SHP77 (cell line): ENCODE measurements at regions not wholly inside any gene's neighbourhood (a gene's known extent, or its start where the extent isn't known, plus 50 kb on each side); places are given as distances from the start of the nearest gene placed in this dataset.
"Not testable (repeated sequence)": the region's sequence is repeated elsewhere in the genome, so short reads cannot be mapped to it uniquely, and the experiment has no call there.

Source experiments
- DNase-seq, 2 experiments: peaks; one replicate each; lab custom pipeline; 2025; lab: John Stamatoyannopoulos, UW

GRCh38 chrX:5702890-5703289 is 525.8 kb downstream of the NLGN4X start:
- DNase-seq, result no peak

GRCh38 chrX:5695971-5696370 is 532.7 kb downstream of the NLGN4X start:
- DNase-seq, result no peak

GRCh38 chrX:5683996-5684395 is 544.7 kb downstream of the NLGN4X start:
- no peak for DNase-seq

GRCh38 chrX:5681159-5681558 is 547.5 kb downstream of the NLGN4X start:
- no peak for DNase-seq

- no peak for DNase-seq
Observed at GRCh38 chrX:5674036-5674435, 554.6 kb downstream of the NLGN4X start.

- DNase-seq, result no peak
Observed at GRCh38 chrX:5672099-5672498, 556.6 kb downstream of the NLGN4X start.

GRCh38 chrX:5666689-5667088 is 562.0 kb downstream of the NLGN4X start:
- not testable (repeated sequence) for DNase-seq

- no peak for DNase-seq
Observed at GRCh38 chrX:5656544-5656943, 572.1 kb downstream of the NLGN4X start.

- no peak for DNase-seq
Observed at GRCh38 chrX:5650904-5651303, 577.8 kb downstream of the NLGN4X start.

GRCh38 chrX:5648941-5649568 is 579.6 kb downstream of the NLGN4X start:
- no peak for DNase-seq

GRCh38 chrX:5646818-5647217 is 581.8 kb downstream of the NLGN4X start:
- DNase-seq, result no peak

- no peak for DNase-seq
Observed at GRCh38 chrX:5644776-5645175, 583.9 kb downstream of the NLGN4X start.

GRCh38 chrX:5640071-5640470 is 588.6 kb downstream of the NLGN4X start:
- DNase-seq, result no peak

- DNase-seq, result no peak
Observed at GRCh38 chrX:5638572-5638971, 590.1 kb downstream of the NLGN4X start.

- DNase-seq, result no peak
Observed at GRCh38 chrX:5632887-5633286, 595.8 kb downstream of the NLGN4X start.

GRCh38 chrX:5632061-5632614 is 596.5 kb downstream of the NLGN4X start:
- no peak for DNase-seq

GRCh38 chrX:5617666-5618065 is 611.0 kb downstream of the NLGN4X start:
- no peak for DNase-seq

- no peak for DNase-seq
Observed at GRCh38 chrX:5595570-5595969, 633.1 kb downstream of the NLGN4X start.

GRCh38 chrX:5586726-5587125 is 641.9 kb downstream of the NLGN4X start:
- DNase-seq, result no peak

- DNase-seq, result no peak
Observed at GRCh38 chrX:5575407-5575806, 653.3 kb downstream of the NLGN4X start.

- DNase-seq, result no peak
Observed at GRCh38 chrX:5568934-5569333, 659.7 kb downstream of the NLGN4X start.

- DNase-seq, result no peak
Observed at GRCh38 chrX:5559386-5559785, 669.3 kb downstream of the NLGN4X start.

GRCh38 chrX:5549512-5549911 is 679.2 kb downstream of the NLGN4X start:
- no peak for DNase-seq

- no peak for DNase-seq
Observed at GRCh38 chrX:5537098-5537497, 691.6 kb downstream of the NLGN4X start.
